ENCODE measurements at regions not wholly inside any gene's neighbourhood (a gene's known extent, or its start where the extent isn't known, plus 50 kb on each side); places are given as distances from the start of the nearest gene placed in this dataset.

- TF ChIP-seq, protein P1, sequence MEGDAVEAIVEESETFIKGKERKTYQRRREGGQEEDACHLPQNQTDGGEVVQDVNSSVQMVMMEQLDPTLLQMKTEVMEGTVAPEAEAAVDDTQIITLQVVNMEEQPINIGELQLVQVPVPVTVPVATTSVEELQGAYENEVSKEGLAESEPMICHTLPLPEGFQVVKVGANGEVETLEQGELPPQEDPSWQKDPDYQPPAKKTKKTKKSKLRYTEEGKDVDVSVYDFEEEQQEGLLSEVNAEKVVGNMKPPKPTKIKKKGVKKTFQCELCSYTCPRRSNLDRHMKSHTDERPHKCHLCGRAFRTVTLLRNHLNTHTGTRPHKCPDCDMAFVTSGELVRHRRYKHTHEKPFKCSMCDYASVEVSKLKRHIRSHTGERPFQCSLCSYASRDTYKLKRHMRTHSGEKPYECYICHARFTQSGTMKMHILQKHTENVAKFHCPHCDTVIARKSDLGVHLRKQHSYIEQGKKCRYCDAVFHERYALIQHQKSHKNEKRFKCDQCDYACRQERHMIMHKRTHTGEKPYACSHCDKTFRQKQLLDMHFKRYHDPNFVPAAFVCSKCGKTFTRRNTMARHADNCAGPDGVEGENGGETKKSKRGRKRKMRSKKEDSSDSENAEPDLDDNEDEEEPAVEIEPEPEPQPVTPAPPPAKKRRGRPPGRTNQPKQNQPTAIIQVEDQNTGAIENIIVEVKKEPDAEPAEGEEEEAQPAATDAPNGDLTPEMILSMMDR (IDR thresholded peaks at IDR 0.05; ENCODE audit: unreplicated experiment): no peak
- peaks cover 6% of the 10 kb centered on the region for H3K9me3 Mint-ChIP-seq (ENCODE audit: low read depth, unreplicated experiment)
- intact Hi-C loops (cut with micrococcal nuclease; ENCODE audit: unreplicated experiment): no loop called here
- H3K4me3 Mint-ChIP-seq (ENCODE audit: low read depth, unreplicated experiment): no peak overlapping the region
- peaks cover 18% of the 10 kb centered on the region for H3K4me1 Mint-ChIP-seq (ENCODE audit: low read depth, unreplicated experiment)
- H3K36me3 Mint-ChIP-seq (ENCODE audit: insufficient read depth, unreplicated experiment): no peaks in the 10 kb centered on the region
- BruUV-seq (replicated peaks): no TSS peak
- no peaks in the 10 kb centered on the region for H3K27me3 Mint-ChIP-seq (ENCODE audit: unreplicated experiment)
- no peak overlapping the region for H3K27ac Mint-ChIP-seq (ENCODE audit: unreplicated experiment)
- CTCF ChIA-PET: no interaction called here
- no peak for DNase-seq
Observed at GRCh38 chr10:44706745-44707144, 204.4 kb upstream of the TMEM72 start.

DNA sequence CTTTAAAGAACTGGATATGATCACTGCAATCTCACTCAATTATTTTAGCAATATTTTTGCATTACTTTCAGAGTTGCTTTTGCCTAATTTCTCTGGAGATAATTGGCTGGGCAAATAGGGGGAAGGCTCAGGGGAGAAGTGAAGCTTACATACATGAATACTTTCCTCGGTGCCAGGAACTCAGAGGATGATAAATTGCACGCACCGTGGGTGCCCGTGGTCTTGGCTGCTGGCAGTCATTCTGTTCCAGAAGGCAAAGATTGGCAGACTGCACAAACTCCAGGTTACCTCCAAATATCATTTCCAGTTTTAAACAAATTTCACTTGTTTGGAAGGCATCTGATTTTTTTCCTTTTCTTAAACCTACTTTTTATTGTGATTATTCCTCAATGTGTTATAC lies 197.8 kb upstream of the TMEM72 start:
- Mint-ChIP-seq H3K4me3 (ENCODE audit: low read depth, unreplicated experiment) (no peak overlapping the region), H3K4me1 (ENCODE audit: low read depth, unreplicated experiment) (no peaks in the 10 kb centered on the region), H3K36me3 (ENCODE audit: insufficient read depth, unreplicated experiment) (no peaks in the 10 kb centered on the region), H3K9me3 (ENCODE audit: low read depth, unreplicated experiment) (no peaks in the 10 kb centered on the region), H3K27me3 (ENCODE audit: unreplicated experiment) (peaks cover 13% of the 10 kb centered on the region), H3K27ac (ENCODE audit: unreplicated experiment) (no peak overlapping the region)
- CTCF ChIA-PET: no interaction called here
- DNase-seq: no peak
- intact Hi-C loops (cut with micrococcal nuclease; ENCODE audit: unreplicated experiment): no loop called here
- TF ChIP-seq, protein P1 (IDR thresholded peaks at IDR 0.05; ENCODE audit: unreplicated experiment): no peak
- BruUV-seq (replicated peaks): no TSS peak

GRCh38 chr10:44714451-44714850 lies 196.7 kb upstream of the TMEM72 start:
- no TSS peak for BruUV-seq (replicated peaks)
- TF ChIP-seq, protein P1 (IDR thresholded peaks at IDR 0.05; ENCODE audit: unreplicated experiment): no peak
- no peaks in the 10 kb centered on the region for H3K36me3 Mint-ChIP-seq (ENCODE audit: insufficient read depth, unreplicated experiment)
- H3K9me3 Mint-ChIP-seq (ENCODE audit: low read depth, unreplicated experiment): no peaks in the 10 kb centered on the region
- CTCF ChIA-PET: no interaction called here
- intact Hi-C loops (cut with micrococcal nuclease; ENCODE audit: unreplicated experiment): no loop called here
- no peaks in the 10 kb centered on the region for H3K4me1 Mint-ChIP-seq (ENCODE audit: low read depth, unreplicated experiment)
- H3K27ac Mint-ChIP-seq (ENCODE audit: unreplicated experiment): no peak overlapping the region
- no peak overlapping the region for H3K4me3 Mint-ChIP-seq (ENCODE audit: low read depth, unreplicated experiment)
- DNase-seq: no peak
- H3K27me3 Mint-ChIP-seq (ENCODE audit: unreplicated experiment): peaks cover 13% of the 10 kb centered on the region

DNA sequence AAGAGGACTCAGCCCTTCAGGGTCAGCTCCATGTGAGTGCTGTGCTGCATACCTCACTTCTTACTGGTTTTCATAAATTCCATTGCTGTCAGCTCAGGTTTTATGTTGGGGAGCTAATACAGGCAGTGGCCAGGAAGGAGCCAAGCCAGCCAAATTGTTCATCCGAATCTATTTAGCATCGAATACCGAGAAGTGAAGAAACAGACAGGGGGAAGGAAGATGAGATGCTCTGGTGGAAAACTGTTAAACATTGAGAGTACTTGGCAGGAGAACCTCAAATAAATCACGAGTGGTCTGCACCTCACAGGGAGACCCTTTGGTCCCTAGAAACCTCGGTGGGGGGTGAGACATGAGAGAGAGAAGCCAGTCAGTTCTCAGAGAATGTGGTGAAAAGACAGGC lies 196.0 kb upstream of the TMEM72 start:
- Mint-ChIP-seq H3K36me3 (ENCODE audit: insufficient read depth, unreplicated experiment) (no peaks in the 10 kb centered on the region), H3K4me1 (ENCODE audit: low read depth, unreplicated experiment) (no peaks in the 10 kb centered on the region), H3K27me3 (ENCODE audit: unreplicated experiment) (peaks cover 13% of the 10 kb centered on the region), H3K27ac (ENCODE audit: unreplicated experiment) (no peak overlapping the region), H3K9me3 (ENCODE audit: low read depth, unreplicated experiment) (no peaks in the 10 kb centered on the region), H3K4me3 (ENCODE audit: low read depth, unreplicated experiment) (no peak overlapping the region)
- CTCF ChIA-PET: no interaction called here
- BruUV-seq (replicated peaks): no TSS peak
- intact Hi-C loops (cut with micrococcal nuclease; ENCODE audit: unreplicated experiment): no loop called here
- TF ChIP-seq, protein P1 (IDR thresholded peaks at IDR 0.05; ENCODE audit: unreplicated experiment): no peak
- DNase-seq: no peak

All from Calu3 (cell line).